Central memory CD4-positive, alpha-beta T cell (primary cell): ENCODE measurements at regions not wholly inside any gene's neighbourhood (a gene's known extent, or its start where the extent isn't known, plus 50 kb on each side); places are given as distances from the start of the nearest gene placed in this dataset.
"Not testable (repeated sequence)": the region's sequence is repeated elsewhere in the genome, so short reads cannot be mapped to it uniquely, and the experiment has no call there.

ENCODE experiments used
- DNase-seq: peaks from one replicate; pipeline ENCODE4 v3.0.0; 2022

GRCh38 chr5:155116456-155117251 is 103.1 kb downstream of the KIF4B start:
- DNase-seq: no peak

GRCh38 chr5:155125551-155126095 is 112.1 kb downstream of the KIF4B start:
- no peak for DNase-seq

GRCh38 chr5:155126573-155126972 is 113.0 kb downstream of the KIF4B start:
- no peak for DNase-seq

GRCh38 chr5:155127552-155127951 is 114.0 kb downstream of the KIF4B start:
- DNase-seq: no peak

- DNase-seq: no peak
Measured at GRCh38 chr5:155128786-155129512, 115.4 kb downstream of the KIF4B start.

- no peak for DNase-seq
Measured at GRCh38 chr5:155129513-155129880, 115.9 kb downstream of the KIF4B start.

- no peak for DNase-seq
Measured at GRCh38 chr5:155134130-155134529, 120.6 kb downstream of the KIF4B start.

GRCh38 chr5:155136216-155136850 is 122.8 kb downstream of the KIF4B start:
- DNase-seq: no peak

GRCh38 chr5:155137683-155138082 is 124.1 kb downstream of the KIF4B start:
- no peak for DNase-seq

GRCh38 chr5:155140646-155141045 is 127.1 kb downstream of the KIF4B start:
- no peak for DNase-seq

- DNase-seq: no peak
Measured at GRCh38 chr5:155144956-155145355, 131.4 kb downstream of the KIF4B start.

- no peak for DNase-seq
Measured at GRCh38 chr5:155147222-155147621, 133.7 kb downstream of the KIF4B start.

- no peak for DNase-seq
Measured at GRCh38 chr5:155148694-155149093, 135.1 kb downstream of the KIF4B start.

- no peak for DNase-seq
Measured at GRCh38 chr5:155150012-155150411, 136.5 kb downstream of the KIF4B start.

GRCh38 chr5:155154973-155155372 is 141.4 kb downstream of the KIF4B start:
- no peak for DNase-seq

- not testable (repeated sequence) for DNase-seq
Measured at GRCh38 chr5:155163084-155163483, 149.5 kb downstream of the KIF4B start.

- no peak for DNase-seq
Measured at GRCh38 chr5:155167736-155168135, 154.2 kb downstream of the KIF4B start.

- DNase-seq: no peak
Measured at GRCh38 chr5:155181542-155181941, 168.0 kb downstream of the KIF4B start.

- DNase-seq: no peak
Measured at GRCh38 chr5:155189476-155189875, 175.9 kb downstream of the KIF4B start.

GRCh38 chr5:155189981-155190380 is 176.4 kb downstream of the KIF4B start:
- no peak for DNase-seq

- DNase-seq: no peak
Measured at GRCh38 chr5:155193029-155193428, 179.5 kb downstream of the KIF4B start.

- no peak for DNase-seq
Measured at GRCh38 chr5:155193483-155194107, 180.0 kb downstream of the KIF4B start.

- DNase-seq: no peak
Measured at GRCh38 chr5:155200608-155201007, 187.1 kb downstream of the KIF4B start.
